ENCODE measurements at regions not wholly inside any gene's neighbourhood (a gene's known extent, or its start where the extent isn't known, plus 50 kb on each side); places are given as distances from the start of the nearest gene placed in this dataset.
"Not testable (repeated sequence)": the region's sequence is repeated elsewhere in the genome, so short reads cannot be mapped to it uniquely, and the experiment has no call there.

GRCh38 chr12:111246477-111247011 is 122.4 kb downstream of the PHETA1 start:
- POLR2A ChIA-PET, result no interaction called here
- CTCF ChIA-PET, result no interaction called here
- no peak for TF ChIP-seq CTCF (IDR thresholded peaks at IDR 0.05; ENCODE audit: control extremely low read depth, extremely low read depth, low read depth, missing control alignments)

GRCh38 chr12:111245701-111246476 is 123.0 kb downstream of the PHETA1 start:
- no peak for DNase-seq (ENCODE audit: extremely low spot score)
- CTCF ChIA-PET, result no interaction called here
- no peak for TF ChIP-seq CTCF (IDR thresholded peaks at IDR 0.05; ENCODE audit: control extremely low read depth, extremely low read depth, low read depth, missing control alignments)
- POLR2A ChIA-PET, result no interaction called here

More at GRCh38 chr12:111246477-111247011, 122.4 kb downstream of the PHETA1 start:
- DNase-seq (ENCODE audit: extremely low spot score), result no peak

- ChIA-PET POLR2A (no interaction called here), CTCF (interaction anchor here (1.2 kb wide), 1 partner anchor 29 kb away, joined by 3 read pairs; no protein-coding TSS in a partner anchor)
- DNase-seq (ENCODE audit: extremely low spot score), result no peak
- no peak for TF ChIP-seq CTCF (IDR thresholded peaks at IDR 0.05; ENCODE audit: control extremely low read depth, extremely low read depth, low read depth, missing control alignments)
These were observed 124.2 kb downstream of the PHETA1 start for GRCh38 chr12:111244673-111245072.

GRCh38 chr12:111242817-111243216 is 126.1 kb downstream of the PHETA1 start:
- CTCF ChIA-PET; POLR2A ChIA-PET; DNase-seq (ENCODE audit: extremely low spot score): not testable (repeated sequence)

- DNase-seq (ENCODE audit: extremely low spot score), result no peak
- no peak for TF ChIP-seq CTCF (IDR thresholded peaks at IDR 0.05; ENCODE audit: control extremely low read depth, extremely low read depth, low read depth, missing control alignments)
- ChIA-PET CTCF (interaction anchor here (0.8 kb wide), 1 partner anchor 8 kb away, joined by 3 read pairs; no protein-coding TSS in a partner anchor), POLR2A (no interaction called here)
These were observed 126.7 kb downstream of the PHETA1 start for GRCh38 chr12:111242184-111242583.

GRCh38 chr12:111240374-111240773 is 128.5 kb downstream of the PHETA1 start:
- TF ChIP-seq CTCF (IDR thresholded peaks at IDR 0.05; ENCODE audit: control extremely low read depth, extremely low read depth, low read depth, missing control alignments), result no peak
- ChIA-PET CTCF (no interaction called here), POLR2A (no interaction called here)
- no peak for DNase-seq (ENCODE audit: extremely low spot score)

- ChIA-PET POLR2A (no interaction called here), CTCF (no interaction called here)
- DNase-seq (ENCODE audit: extremely low spot score), result no peak
- TF ChIP-seq CTCF (IDR thresholded peaks at IDR 0.05; ENCODE audit: control extremely low read depth, extremely low read depth, low read depth, missing control alignments), result no peak
These were observed 129.7 kb downstream of the PHETA1 start for GRCh38 chr12:111239235-111239634.

Measured in GM10248 (cell line).